ENCODE measurements at regions not wholly inside any gene's neighbourhood (a gene's known extent, or its start where the extent isn't known, plus 50 kb on each side); places are given as distances from the start of the nearest gene placed in this dataset.

DNA sequence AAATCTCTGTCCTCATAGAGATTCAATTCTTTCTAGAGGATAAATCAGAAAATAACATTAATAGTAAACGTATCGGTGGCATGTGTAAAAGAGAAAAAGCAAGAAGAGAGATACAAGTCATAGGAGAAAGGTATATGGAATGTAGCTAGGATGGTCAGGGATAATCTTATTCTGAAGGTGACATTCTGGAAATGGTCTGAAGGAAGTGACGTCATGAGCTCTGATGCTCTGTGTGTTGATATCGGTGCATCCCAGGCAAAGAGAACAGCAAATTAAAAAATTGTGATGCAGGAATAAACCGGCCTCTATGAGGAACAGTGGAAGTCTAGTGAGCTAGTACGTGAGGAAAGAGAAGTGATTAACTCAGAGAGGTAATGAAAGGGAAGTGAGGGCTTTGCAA is 1215.8 kb downstream of the CNTNAP5 start:
- POLR2A ChIA-PET (ENCODE audit: unreplicated experiment): no interaction called here
- no peak for ATAC-seq

DNA sequence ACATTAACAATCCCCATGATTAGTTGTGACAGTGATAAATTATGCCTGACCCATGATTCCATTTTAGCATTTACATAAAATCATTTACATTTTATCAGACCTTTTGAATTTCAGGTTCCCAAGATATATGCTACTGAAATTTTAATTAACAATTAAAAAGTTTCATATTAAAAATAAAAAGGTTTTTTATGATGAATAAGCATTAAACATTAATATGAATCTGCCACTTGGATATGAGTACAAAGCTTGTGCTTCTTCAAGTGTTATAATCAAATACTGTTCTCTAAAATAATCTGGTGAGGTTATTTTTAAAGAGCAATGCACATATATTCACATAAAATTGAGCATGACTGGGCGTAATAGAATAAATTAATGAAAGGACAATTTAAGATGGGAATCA is 1218.0 kb downstream of the CNTNAP5 start:
- no peak for ATAC-seq
- no peaks in the 10 kb centered on the region for H3K4me1 ChIP-seq (ENCODE audit: insufficient read depth, low read length)
- no peaks in the 10 kb centered on the region for H3K9me2 ChIP-seq (replicated peaks; ENCODE audit: low read length)
- intact Hi-C loops (cut with micrococcal nuclease): no loop called here
- H3K9ac ChIP-seq (ENCODE audit: low read length): no peak overlapping the region
- H3K27ac ChIP-seq (ENCODE audit: low read length): no peak overlapping the region
- H3F3A ChIP-seq (ENCODE audit: low read length, unreplicated experiment): no peaks in the 10 kb centered on the region
- BruUV-seq (replicated peaks): no TSS peak
- H3K27me3 ChIP-seq (ENCODE audit: low read length): no peaks in the 10 kb centered on the region
- H3K4me2 ChIP-seq (ENCODE audit: low read length): no peak overlapping the region
- H3K36me3 ChIP-seq (ENCODE audit: low read depth, low read length): no peaks in the 10 kb centered on the region
- no peak overlapping the region for H2AFZ ChIP-seq (ENCODE audit: low read length)
- H3K4me3 ChIP-seq (ENCODE audit: low read length): no peak overlapping the region
- no peak for DNase-seq
- no peaks in the 10 kb centered on the region for H3K9me3 ChIP-seq (ENCODE audit: low read length)
- no peaks in the 10 kb centered on the region for H4K20me1 ChIP-seq (ENCODE audit: low read length)
- no peaks in the 10 kb centered on the region for H3K79me2 ChIP-seq (ENCODE audit: low read length)
- POLR2A ChIA-PET (ENCODE audit: unreplicated experiment): no interaction called here
- CTCF ChIA-PET: no interaction called here
- TF ChIP-seq EZH2 (IDR thresholded peaks at IDR 0.05; ENCODE audit: low read length, unreplicated experiment): no peak
- TF ChIP-seq, protein P1, sequence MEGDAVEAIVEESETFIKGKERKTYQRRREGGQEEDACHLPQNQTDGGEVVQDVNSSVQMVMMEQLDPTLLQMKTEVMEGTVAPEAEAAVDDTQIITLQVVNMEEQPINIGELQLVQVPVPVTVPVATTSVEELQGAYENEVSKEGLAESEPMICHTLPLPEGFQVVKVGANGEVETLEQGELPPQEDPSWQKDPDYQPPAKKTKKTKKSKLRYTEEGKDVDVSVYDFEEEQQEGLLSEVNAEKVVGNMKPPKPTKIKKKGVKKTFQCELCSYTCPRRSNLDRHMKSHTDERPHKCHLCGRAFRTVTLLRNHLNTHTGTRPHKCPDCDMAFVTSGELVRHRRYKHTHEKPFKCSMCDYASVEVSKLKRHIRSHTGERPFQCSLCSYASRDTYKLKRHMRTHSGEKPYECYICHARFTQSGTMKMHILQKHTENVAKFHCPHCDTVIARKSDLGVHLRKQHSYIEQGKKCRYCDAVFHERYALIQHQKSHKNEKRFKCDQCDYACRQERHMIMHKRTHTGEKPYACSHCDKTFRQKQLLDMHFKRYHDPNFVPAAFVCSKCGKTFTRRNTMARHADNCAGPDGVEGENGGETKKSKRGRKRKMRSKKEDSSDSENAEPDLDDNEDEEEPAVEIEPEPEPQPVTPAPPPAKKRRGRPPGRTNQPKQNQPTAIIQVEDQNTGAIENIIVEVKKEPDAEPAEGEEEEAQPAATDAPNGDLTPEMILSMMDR (conservative IDR thresholded peaks at IDR 0.05; ENCODE audit: low read depth, low read length): no peak
- TF ChIP-seq EZH2phosphoT487 (IDR thresholded peaks at IDR 0.05; ENCODE audit: borderline replicate concordance, low read length): no peak

More for the DNA sequence above, 1215.8 kb downstream of the CNTNAP5 start:
- no peak overlapping the region for H3K4me2 ChIP-seq (ENCODE audit: low read length)
- H3F3A ChIP-seq (ENCODE audit: low read length, unreplicated experiment): no peaks in the 10 kb centered on the region
- H3K9ac ChIP-seq (ENCODE audit: low read length): no peak overlapping the region
- BruUV-seq (replicated peaks): no TSS peak
- no peaks in the 10 kb centered on the region for H3K79me2 ChIP-seq (ENCODE audit: low read length)
- TF ChIP-seq, protein P1 (conservative IDR thresholded peaks at IDR 0.05; ENCODE audit: low read depth, low read length): no peak
- CTCF ChIA-PET: no interaction called here
- H4K20me1 ChIP-seq (ENCODE audit: low read length): no peaks in the 10 kb centered on the region
- H3K4me3 ChIP-seq (ENCODE audit: low read length): no peak overlapping the region
- intact Hi-C loops (cut with micrococcal nuclease): no loop called here
- DNase-seq: no peak
- no peak overlapping the region for H2AFZ ChIP-seq (ENCODE audit: low read length)
- H3K27me3 ChIP-seq (ENCODE audit: low read length): no peaks in the 10 kb centered on the region
- H3K9me2 ChIP-seq (replicated peaks; ENCODE audit: low read length): no peaks in the 10 kb centered on the region
- H3K36me3 ChIP-seq (ENCODE audit: low read depth, low read length): no peaks in the 10 kb centered on the region
- H3K9me3 ChIP-seq (ENCODE audit: low read length): no peaks in the 10 kb centered on the region
- no peak overlapping the region for H3K27ac ChIP-seq (ENCODE audit: low read length)
- H3K4me1 ChIP-seq (ENCODE audit: insufficient read depth, low read length): no peaks in the 10 kb centered on the region

DNA sequence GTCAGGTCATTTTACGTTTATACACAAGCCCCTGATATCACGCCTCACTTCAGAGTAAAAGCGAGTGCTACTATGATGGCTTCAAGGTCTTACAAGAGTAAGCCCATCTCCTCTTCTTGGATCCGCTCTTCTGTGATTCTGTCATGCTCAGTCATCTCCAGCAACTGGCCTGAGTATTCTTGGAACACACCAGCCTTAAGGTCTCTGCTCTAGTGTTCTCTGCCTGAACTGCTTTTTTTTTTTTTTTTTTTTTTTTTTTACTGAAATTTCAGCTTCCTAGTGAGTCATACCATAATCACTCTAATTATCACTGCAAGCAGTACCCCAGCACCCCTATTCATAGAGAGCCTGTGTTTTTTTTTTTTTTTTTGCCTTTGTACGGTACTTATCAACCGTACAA is 1228.9 kb downstream of the CNTNAP5 start:
- no peaks in the 10 kb centered on the region for H3K36me3 ChIP-seq (ENCODE audit: low read depth, low read length)
- no peaks in the 10 kb centered on the region for H3K79me2 ChIP-seq (ENCODE audit: low read length)
- no peaks in the 10 kb centered on the region for H3K9me3 ChIP-seq (ENCODE audit: low read length)
- H4K20me1 ChIP-seq (ENCODE audit: low read length): no peaks in the 10 kb centered on the region
- no peak for TF ChIP-seq EZH2 (IDR thresholded peaks at IDR 0.05; ENCODE audit: low read length, unreplicated experiment)
- TF ChIP-seq, protein P1 (conservative IDR thresholded peaks at IDR 0.05; ENCODE audit: low read depth, low read length): no peak
- no peak for TF ChIP-seq EZH2phosphoT487 (IDR thresholded peaks at IDR 0.05; ENCODE audit: borderline replicate concordance, low read length)
- BruUV-seq (replicated peaks): no TSS peak
- DNase-seq: no peak
- no peak overlapping the region for H3K4me2 ChIP-seq (ENCODE audit: low read length)
- ATAC-seq: no peak
- H3K9me2 ChIP-seq (replicated peaks; ENCODE audit: low read length): no peaks in the 10 kb centered on the region
- no peaks in the 10 kb centered on the region for H3K27me3 ChIP-seq (ENCODE audit: low read length)
- no peaks in the 10 kb centered on the region for H3K4me1 ChIP-seq (ENCODE audit: insufficient read depth, low read length)
- H3K4me3 ChIP-seq (ENCODE audit: low read length): no peak overlapping the region
- no peaks in the 10 kb centered on the region for H3F3A ChIP-seq (ENCODE audit: low read length, unreplicated experiment)
- CTCF ChIA-PET: no interaction called here
- H2AFZ ChIP-seq (ENCODE audit: low read length): no peak overlapping the region
- POLR2A ChIA-PET (ENCODE audit: unreplicated experiment): no interaction called here
- H3K9ac ChIP-seq (ENCODE audit: low read length): no peak overlapping the region
- no peak overlapping the region for H3K27ac ChIP-seq (ENCODE audit: low read length)
- intact Hi-C loops (cut with micrococcal nuclease): no loop called here
